Activated CD4-positive, alpha-beta T cell treated with anti-CD3 and anti-CD28 coated beads, Interleukin-2, amount 50 U/mL, for 48 hours (primary cell): ENCODE measurements at regions not wholly inside any gene's neighbourhood (a gene's known extent, or its start where the extent isn't known, plus 50 kb on each side); places are given as distances from the start of the nearest gene placed in this dataset.
A peak's percentile ranks its signal among the peaks of the same experiment; 100 is the strongest.
"Not testable (repeated sequence)": the region's sequence is repeated elsewhere in the genome, so short reads cannot be mapped to it uniquely, and the experiment has no call there.

ENCODE experiments used
- DNase-seq, 2 experiments: peaks; one replicate each; pipeline ENCODE4 v3.0.0-alpha.2; 2020

GRCh38 chrX:123788193-123788592 lies 55.3 kb upstream of the THOC2 start:
- DNase-seq, result not testable (repeated sequence)

GRCh38 chrX:123788744-123789143 lies 55.9 kb upstream of the THOC2 start:
- no peak for DNase-seq

DNA sequence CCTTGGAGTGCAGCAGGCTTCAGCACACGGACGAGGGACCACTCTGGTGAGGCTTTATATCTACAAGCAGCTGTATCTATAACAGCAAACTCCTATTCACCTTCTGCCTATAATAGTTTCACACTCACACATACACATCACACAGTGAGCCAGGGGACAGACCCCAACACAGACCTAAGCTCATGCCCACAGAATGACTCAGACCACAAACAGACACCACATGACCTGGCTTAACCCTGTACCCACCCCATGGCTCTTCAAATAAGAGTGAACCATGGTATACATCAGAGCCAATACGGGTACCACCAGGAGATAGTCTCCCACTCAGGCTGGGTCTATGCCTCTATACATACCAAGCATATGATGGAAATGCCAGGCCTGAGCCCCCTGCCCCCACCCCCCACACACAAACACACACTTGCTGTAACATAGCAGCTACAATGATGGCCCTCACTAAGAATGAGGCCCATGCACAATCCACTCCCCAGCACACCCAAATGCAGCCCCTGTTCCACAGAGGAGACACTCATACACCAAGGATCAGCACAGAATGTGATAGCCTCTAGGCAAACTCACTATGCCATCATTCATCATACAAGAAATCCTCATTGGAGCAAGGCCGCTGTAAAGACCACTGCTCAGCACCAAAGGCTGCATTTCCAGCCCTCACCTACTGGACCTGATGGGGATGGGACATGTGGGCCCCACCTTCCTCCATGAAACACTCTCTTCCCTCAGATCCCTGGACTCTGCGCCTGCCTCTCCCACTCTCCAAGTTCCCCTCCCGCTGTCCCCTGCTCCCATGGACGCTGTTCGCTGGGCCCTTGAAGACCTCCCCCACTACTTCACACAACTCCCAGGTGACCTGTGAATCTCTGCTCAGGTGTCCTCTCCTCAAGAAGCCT lies 62.1 kb upstream of the XIAP start:
- no peak for DNase-seq

DNA sequence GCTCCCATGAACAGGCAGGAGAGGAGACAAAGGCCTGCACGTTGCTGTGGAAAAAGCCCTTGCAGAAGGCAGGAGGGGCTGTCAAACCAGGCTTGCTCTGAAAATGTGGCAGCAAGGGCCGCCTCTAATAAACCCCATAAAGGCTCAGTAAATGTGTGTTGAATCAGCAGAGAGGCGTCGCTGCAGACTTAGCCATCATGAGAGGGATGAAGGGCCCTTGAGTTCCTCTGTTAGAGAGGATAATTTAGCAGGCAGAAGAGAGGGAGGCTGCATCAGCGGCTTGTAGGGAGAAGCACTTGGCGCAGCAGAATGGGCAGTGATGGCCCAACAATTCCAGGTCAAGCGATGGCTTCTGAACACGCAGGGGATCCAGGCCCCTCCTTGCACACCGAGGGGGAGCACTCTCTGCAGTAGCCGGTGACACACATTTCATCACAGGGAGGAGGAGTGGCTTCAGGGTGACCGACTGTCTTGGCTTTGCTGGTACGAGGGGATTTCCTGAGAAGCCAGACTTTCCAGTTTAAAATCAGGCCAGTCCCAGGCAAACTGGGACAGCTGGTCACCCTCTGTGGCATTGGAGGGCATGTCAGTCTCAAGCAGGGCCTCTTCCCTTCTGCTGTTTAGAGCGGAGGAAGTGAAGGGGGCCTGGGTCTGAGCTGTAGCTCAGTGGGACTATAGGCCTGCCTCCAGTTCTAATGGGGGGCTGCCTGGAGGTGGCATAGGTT lies 61.0 kb upstream of the XIAP start:
- DNase-seq, result not testable (repeated sequence)

DNA sequence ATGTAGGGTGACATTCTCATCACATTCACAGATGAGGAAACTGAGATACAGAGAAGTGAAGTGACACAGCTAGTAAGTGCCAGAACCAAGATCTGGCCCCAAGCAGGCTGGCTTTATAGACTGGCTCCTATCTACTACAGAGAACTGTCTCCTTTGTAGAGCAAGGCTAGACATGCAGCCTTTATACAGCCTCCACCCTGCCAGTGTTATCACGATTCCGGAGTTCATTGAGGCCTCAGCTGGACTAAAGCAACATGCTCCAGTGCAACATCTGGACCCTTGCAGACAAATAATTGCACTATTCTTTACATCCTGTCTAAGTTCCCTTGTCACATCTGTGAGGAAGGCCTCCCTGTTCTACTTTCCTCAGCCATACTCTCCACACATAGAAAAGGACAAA lies 58.0 kb upstream of the XIAP start:
- no peak for DNase-seq

DNA sequence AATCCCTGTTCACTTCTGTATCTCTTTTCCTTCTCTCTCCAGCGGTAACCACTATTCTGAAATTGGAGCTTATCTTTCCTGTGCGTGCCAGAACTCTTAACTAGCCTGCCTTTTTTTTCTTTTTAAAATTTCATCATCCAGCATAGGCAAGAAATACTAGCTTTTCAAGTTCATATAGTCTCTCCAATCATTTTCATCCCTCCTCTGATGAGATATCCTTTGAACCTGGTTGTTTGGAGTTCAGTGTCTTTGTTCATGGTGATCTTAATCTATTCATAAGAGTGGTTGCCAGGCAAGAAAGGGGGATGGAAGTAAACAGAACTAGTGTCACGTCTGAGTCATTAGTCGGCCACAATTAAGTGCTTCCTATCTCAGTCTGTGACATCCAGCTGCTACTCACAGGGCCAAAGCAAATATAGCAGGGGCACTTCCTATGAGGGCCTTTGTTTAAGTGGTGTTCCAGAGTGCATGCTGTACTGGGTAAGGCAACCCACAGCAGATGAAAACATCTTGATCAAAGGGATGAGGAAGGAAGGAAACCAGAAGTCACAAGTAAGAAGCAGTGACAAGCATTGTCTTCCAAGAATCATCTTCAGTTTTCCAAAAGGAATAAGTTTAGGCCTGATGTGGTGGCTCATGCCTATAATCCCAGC lies 56.4 kb upstream of the XIAP start:
- DNase-seq, result peak in 1 of 2 experiments; percentile 3

- not testable (repeated sequence) for DNase-seq
Measured at GRCh38 chrX:123803984-123804365, 55.9 kb upstream of the XIAP start.

DNA sequence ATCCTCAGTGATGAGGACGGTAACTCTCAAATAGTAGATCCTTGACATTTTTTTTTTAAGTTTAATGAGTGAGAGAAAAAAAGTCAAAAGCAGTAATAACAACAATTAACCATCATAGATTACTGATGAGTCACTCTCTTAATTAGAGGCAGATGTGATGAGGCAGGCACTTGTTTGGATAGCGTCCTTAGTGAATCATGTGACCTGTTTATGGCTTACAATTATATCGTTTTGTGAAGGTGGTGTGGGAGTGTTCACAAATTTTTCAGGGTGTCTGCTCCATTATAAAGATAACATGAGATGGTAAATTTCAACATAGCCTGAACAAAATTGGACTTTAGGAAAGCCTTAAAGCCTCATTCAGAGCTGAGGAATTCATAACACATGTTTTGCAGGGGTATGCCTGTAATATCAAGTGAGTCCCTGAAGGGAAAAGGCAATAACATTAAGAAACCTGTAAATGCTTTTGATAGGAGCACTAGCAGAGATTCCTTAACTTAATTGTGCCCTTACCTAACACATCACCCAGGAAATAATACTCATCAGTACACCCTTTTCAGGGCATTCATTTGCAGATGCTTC lies 51.9 kb upstream of the XIAP start:
- no peak for DNase-seq

GRCh38 chrX:123809854-123810375 lies 49.9 kb upstream of the XIAP start:
- DNase-seq, result no peak
